ENCODE measurements at regions not wholly inside any gene's neighbourhood (a gene's known extent, or its start where the extent isn't known, plus 50 kb on each side); places are given as distances from the start of the nearest gene placed in this dataset.

GRCh38 chr21:15332572-15332971 is 267.8 kb upstream of the NRIP1 start:
- no peak for TF ChIP-seq CTCF (IDR thresholded peaks at IDR 0.05)
- TF ChIP-seq POLR2A (IDR thresholded peaks at IDR 0.05): no peak

All from vagina (tissue), 2 donors.